ENCODE measurements at regions not wholly inside any gene's neighbourhood (a gene's known extent, or its start where the extent isn't known, plus 50 kb on each side); places are given as distances from the start of the nearest gene placed in this dataset.
"Not testable (repeated sequence)": the region's sequence is repeated elsewhere in the genome, so short reads cannot be mapped to it uniquely, and the experiment has no call there.

DNA sequence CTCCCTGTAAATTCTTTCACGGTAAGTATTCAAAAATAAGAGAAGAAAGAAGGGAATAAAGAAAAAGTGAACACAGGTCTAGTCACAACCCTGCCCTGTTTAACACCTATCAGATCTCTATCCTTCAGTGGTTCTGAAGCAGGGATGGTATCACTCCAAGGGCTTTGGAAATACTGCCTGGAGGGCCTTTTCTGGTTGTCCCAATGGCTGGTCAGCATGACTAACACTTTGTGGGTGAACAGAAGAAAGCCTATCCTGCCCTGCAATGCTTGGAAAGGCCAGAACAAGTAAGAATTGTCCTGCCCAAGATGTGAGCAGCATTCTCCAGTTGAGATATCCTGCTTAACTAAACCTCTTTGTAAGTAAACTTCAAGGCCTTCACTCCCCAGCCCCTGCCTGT is 124.9 kb downstream of the TMEM167A start:
- no peak for DNase-seq (ENCODE audit: low spot score)
- Histone ChIP-seq H3K79me2 (ENCODE audit: insufficient read depth, low read depth, low read length) (no peaks in the 10 kb centered on the region), H3K4me1 (ENCODE audit: insufficient read depth, low read length, poor library complexity, severe bottlenecking) (no peaks in the 10 kb centered on the region), H4K20me1 (ENCODE audit: insufficient read depth, low read length) (no peaks in the 10 kb centered on the region), H3K9me2 (ENCODE audit: insufficient read depth, low read length) (no peaks in the 10 kb centered on the region), H3K36me3 (ENCODE audit: insufficient read depth, low read length) (no peaks in the 10 kb centered on the region), H3K27ac (ENCODE audit: low read depth, low read length, poor library complexity, severe bottlenecking) (no peak overlapping the region), H3K4me3 (ENCODE audit: low read depth, low read length, poor library complexity, severe bottlenecking) (no peak overlapping the region), H3K4me2 (ENCODE audit: low read length) (no peak overlapping the region), H3K9me3 (ENCODE audit: low read length) (peaks cover 3% of the 10 kb centered on the region; the same call in 1 of the 2 replicates), H2AFZ (ENCODE audit: low read length) (no peak overlapping the region)
- BruUV-seq (replicated peaks), result no TSS peak
- no peak for TF ChIP-seq EZH2phosphoT487 (IDR thresholded peaks at IDR 0.05; ENCODE audit: borderline replicate concordance, low read depth, low read length)
- TF ChIP-seq, protein P1, sequence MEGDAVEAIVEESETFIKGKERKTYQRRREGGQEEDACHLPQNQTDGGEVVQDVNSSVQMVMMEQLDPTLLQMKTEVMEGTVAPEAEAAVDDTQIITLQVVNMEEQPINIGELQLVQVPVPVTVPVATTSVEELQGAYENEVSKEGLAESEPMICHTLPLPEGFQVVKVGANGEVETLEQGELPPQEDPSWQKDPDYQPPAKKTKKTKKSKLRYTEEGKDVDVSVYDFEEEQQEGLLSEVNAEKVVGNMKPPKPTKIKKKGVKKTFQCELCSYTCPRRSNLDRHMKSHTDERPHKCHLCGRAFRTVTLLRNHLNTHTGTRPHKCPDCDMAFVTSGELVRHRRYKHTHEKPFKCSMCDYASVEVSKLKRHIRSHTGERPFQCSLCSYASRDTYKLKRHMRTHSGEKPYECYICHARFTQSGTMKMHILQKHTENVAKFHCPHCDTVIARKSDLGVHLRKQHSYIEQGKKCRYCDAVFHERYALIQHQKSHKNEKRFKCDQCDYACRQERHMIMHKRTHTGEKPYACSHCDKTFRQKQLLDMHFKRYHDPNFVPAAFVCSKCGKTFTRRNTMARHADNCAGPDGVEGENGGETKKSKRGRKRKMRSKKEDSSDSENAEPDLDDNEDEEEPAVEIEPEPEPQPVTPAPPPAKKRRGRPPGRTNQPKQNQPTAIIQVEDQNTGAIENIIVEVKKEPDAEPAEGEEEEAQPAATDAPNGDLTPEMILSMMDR (conservative IDR thresholded peaks at IDR 0.05; ENCODE audit: low read length), result no peak
- POLR2A ChIA-PET, result no interaction called here
- CTCF ChIA-PET (ENCODE audit: unreplicated experiment), result no interaction called here
- intact Hi-C loops (cut with micrococcal nuclease; ENCODE audit: unreplicated experiment), result no loop called here

DNA sequence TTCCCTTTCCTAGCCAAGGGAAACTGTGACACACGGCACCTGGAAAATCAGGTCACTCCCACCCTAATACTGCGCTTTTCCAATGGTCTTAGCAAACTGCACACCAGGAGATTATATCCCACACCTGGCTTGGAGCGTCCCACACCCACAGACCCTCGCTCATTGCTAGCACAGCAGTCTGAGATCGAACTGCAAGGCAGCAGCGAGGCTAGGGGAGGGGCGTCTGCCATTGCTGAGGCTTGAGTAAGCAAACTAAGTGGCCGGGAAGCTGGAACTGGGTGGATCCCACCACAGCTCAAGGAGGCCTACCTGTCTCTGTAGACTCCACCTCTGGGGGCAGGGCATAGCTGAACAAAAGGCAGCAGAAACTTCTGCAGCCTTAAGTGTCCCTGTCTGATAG is 132.9 kb downstream of the TMEM167A start:
- H3K9me3 ChIP-seq (ENCODE audit: low read length); H3K36me3 ChIP-seq (ENCODE audit: insufficient read depth, low read length); intact Hi-C loops (cut with micrococcal nuclease; ENCODE audit: unreplicated experiment); CTCF ChIA-PET (ENCODE audit: unreplicated experiment); H3K4me3 ChIP-seq (ENCODE audit: low read depth, low read length, poor library complexity, severe bottlenecking); H3K4me1 ChIP-seq (ENCODE audit: insufficient read depth, low read length, poor library complexity, severe bottlenecking); BruUV-seq (replicated peaks); POLR2A ChIA-PET; H3K9me2 ChIP-seq (ENCODE audit: insufficient read depth, low read length); H4K20me1 ChIP-seq (ENCODE audit: insufficient read depth, low read length); H3K79me2 ChIP-seq (ENCODE audit: insufficient read depth, low read depth, low read length); DNase-seq (ENCODE audit: low spot score); H3K4me2 ChIP-seq (ENCODE audit: low read length); H2AFZ ChIP-seq (ENCODE audit: low read length); H3K27ac ChIP-seq (ENCODE audit: low read depth, low read length, poor library complexity, severe bottlenecking): not testable (repeated sequence)

DNA sequence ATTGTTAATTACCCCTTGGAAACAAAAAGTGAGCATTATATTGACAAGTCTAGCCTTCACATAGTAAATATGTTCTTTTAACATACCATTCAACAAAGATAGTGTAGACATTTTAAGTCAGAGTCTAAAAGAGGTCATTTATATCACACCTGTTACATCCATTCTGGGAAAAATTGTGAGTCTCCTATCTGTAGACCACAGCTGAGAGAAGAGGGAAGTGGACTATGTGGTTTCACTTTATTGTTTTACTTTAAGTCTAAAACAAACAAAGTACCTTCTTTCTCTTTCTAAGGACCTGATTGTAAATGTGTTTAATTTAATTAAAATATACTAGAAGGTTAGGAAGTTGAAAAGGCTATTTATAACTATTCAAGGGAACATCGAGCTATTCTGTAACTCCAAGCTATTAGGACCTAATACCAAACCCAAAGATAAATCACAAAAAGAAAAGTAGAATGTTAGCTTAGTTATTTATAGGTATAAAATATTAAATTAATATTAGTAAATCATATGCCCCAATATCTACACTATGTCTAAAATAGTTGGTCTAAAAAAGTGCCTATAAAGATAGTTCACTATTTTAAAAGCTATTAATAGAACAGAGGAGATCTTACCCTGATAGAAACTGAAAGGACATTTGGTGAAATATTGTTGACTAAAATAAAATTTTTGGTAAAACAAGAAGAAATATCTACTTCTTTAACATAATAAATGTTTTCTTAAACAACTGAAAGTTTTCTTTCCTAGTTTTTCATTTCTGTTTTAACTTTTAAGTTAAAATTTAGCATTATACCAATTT is 134.9 kb downstream of the TMEM167A start:
- H3K79me2 ChIP-seq (ENCODE audit: insufficient read depth, low read depth, low read length), result no peaks in the 10 kb centered on the region
- POLR2A ChIA-PET, result interaction anchor here (0.6 kb wide), 1 partner anchor 44 kb away, joined by 3 read pairs; no protein-coding TSS in a partner anchor
- CTCF ChIA-PET (ENCODE audit: unreplicated experiment), result no interaction called here

More for the DNA sequence above, 134.9 kb downstream of the TMEM167A start:
- Histone ChIP-seq H3K4me2 (ENCODE audit: low read length) (no peak overlapping the region), H3K4me3 (ENCODE audit: low read depth, low read length, poor library complexity, severe bottlenecking) (no peak overlapping the region), H4K20me1 (ENCODE audit: insufficient read depth, low read length) (no peaks in the 10 kb centered on the region), H3K9me3 (ENCODE audit: low read length) (no peaks in the 10 kb centered on the region), H2AFZ (ENCODE audit: low read length) (no peak overlapping the region), H3K4me1 (ENCODE audit: insufficient read depth, low read length, poor library complexity, severe bottlenecking) (no peaks in the 10 kb centered on the region), H3K27ac (ENCODE audit: low read depth, low read length, poor library complexity, severe bottlenecking) (no peak overlapping the region), H3K36me3 (ENCODE audit: insufficient read depth, low read length) (no peaks in the 10 kb centered on the region), H3K9me2 (ENCODE audit: insufficient read depth, low read length) (no peaks in the 10 kb centered on the region)
- DNase-seq (ENCODE audit: low spot score), result no peak
- TF ChIP-seq, protein P1 (conservative IDR thresholded peaks at IDR 0.05; ENCODE audit: low read length), result no peak
- intact Hi-C loops (cut with micrococcal nuclease; ENCODE audit: unreplicated experiment), result no loop called here
- no TSS peak for BruUV-seq (replicated peaks)
